Motor neuron (in vitro differentiated cells): ENCODE measurements at regions not wholly inside any gene's neighbourhood (a gene's known extent, or its start where the extent isn't known, plus 50 kb on each side); places are given as distances from the start of the nearest gene placed in this dataset.
"Not testable (repeated sequence)": the region's sequence is repeated elsewhere in the genome, so short reads cannot be mapped to it uniquely, and the experiment has no call there.

Experiments used
- ATAC-seq, 8 experiments: fragments of 200-7000 bp; cut with Tn5 transposase; replicated peaks in 6 of 8; 2 replicates each; pipeline ENCODE4 v1.8.0; 2021; ENCODE audit warnings: mild to moderate bottlenecking in 8 of 8, moderate library complexity in 8 of 8
- H3K27ac ChIP-seq, 2 donors: fragments of 250-450 bp; sonication (Bioruptor Pico); 2 replicates each; pipeline ENCODE4 v1.9.0; 2021; ENCODE audit warnings: antibody characterized with exemption in 2 of 2, mild to moderate bottlenecking in 2 of 2, moderate library complexity in 1 of 2
- H3K4me1 ChIP-seq, 2 donors: fragments of 250-450 bp; sonication (Bioruptor Pico); replicated peaks in 1 of 2; 2 replicates each; pipeline ENCODE4 v1.6.1; 2021; ENCODE audit warnings: antibody characterized with exemption in 2 of 2, mild to moderate bottlenecking in 2 of 2, moderate library complexity in 1 of 2
- H3K4me3 ChIP-seq, 5 donors: fragments of 250-450 bp; sonication (Bioruptor Pico); 2 replicates each; pipeline ENCODE4 v1.9.0; 2021; ENCODE audit warnings: antibody characterized with exemption in 5 of 5, mild to moderate bottlenecking in 5 of 5, moderate library complexity in 4 of 5
- WGBS, 10 experiments: fragments of 450-650 bp; shearing (Covaris generic); methylation state at CpG; one replicate each; pipeline ENCODE4 v1.0.0; 2022; 5-methylcytosine and 5-hydroxymethylcytosine counted together
- in situ Hi-C, 9 experiments: fragments of 400-800 bp; cut with MboI; loops; one replicate each; pipeline ENCODE4 v1.15.0; 2021; ENCODE audit warnings: low sequenced_read_pairs in 9 of 9, low pct_unique_long_range_greater_than_20kb in 2 of 9; ENCODE audit not compliant: unreplicated experiment in 9 of 9

GRCh38 chr14:37695866-37696265, 100.4 kb downstream of the TTC6 start:
- 43 to 100% (median 100%) methylated on average over 1 of the region's 1 CpG; no CpG with 5 or more reads in 2 of the 10 experiments for WGBS, 10 experiments
- in situ Hi-C loops: no loop called here
- H3K4me1 ChIP-seq: peaks cover 0 to 8% of the 10 kb centered on the region in 2 donors
- no peak overlapping the region for H3K4me3 ChIP-seq
- no peak overlapping the region for H3K27ac ChIP-seq
- ATAC-seq: no peak

GRCh38 chr14:37697489-37698121, 102.2 kb downstream of the TTC6 start:
- in situ Hi-C loops: no loop called here
- no peak overlapping the region for H3K27ac ChIP-seq
- H3K4me3 ChIP-seq: no peak overlapping the region
- peak in 3 of 8 experiments; percentile 26 to 63 (median 43) for ATAC-seq
- H3K4me1 ChIP-seq: peaks cover 0 to 8% of the 10 kb centered on the region in 2 donors

- peaks cover 0 to 8% of the 10 kb centered on the region in 2 donors for H3K4me1 ChIP-seq
- H3K27ac ChIP-seq: no peak overlapping the region
- peak in 1 of 8 experiments; percentile 48 for ATAC-seq
- whole genome bisulfite sequencing, 10 experiments: 20 to 100% (median 91%) methylated on average over 1 to 4 of the region's 4 CpGs; no CpG with 5 or more reads in 3 of the 10 experiments
- no peak overlapping the region for H3K4me3 ChIP-seq
- in situ Hi-C loops: no loop called here
Observed at GRCh38 chr14:37698840-37699777, 103.7 kb downstream of the TTC6 start.

- Histone ChIP-seq H3K4me1 (no peaks in the 10 kb centered on the region), H3K4me3 (no peak overlapping the region), H3K27ac (no peak overlapping the region)
- 0 to 86% (median 72%) methylated on average over 1 to 2 of the region's 2 CpGs; no CpG with 5 or more reads in 2 of the 10 experiments for WGBS, 10 experiments
- ATAC-seq: no peak
- in situ Hi-C loops: no loop called here
Observed at GRCh38 chr14:37707716-37708115, 112.3 kb downstream of the TTC6 start.

- no peak for ATAC-seq
- Histone ChIP-seq H3K4me1 (no peaks in the 10 kb centered on the region), H3K27ac (no peak overlapping the region), H3K4me3 (no peak overlapping the region)
- in situ Hi-C loops: no loop called here
- 9 to 92% (median 61%) methylated on average over 1 to 2 of the region's 2 CpGs; no CpG with 5 or more reads in 1 of the 10 experiments for WGBS, 10 experiments
Observed at GRCh38 chr14:37708481-37708880, 113.1 kb downstream of the TTC6 start.

- Histone ChIP-seq H3K4me3 (no peak overlapping the region), H3K4me1 (no peaks in the 10 kb centered on the region), H3K27ac (no peak overlapping the region)
- no peak for ATAC-seq
- in situ Hi-C loops: loop anchor here in 3 of 9 experiments (5.0 to 10.0 kb wide), 2 partner anchors 163 to 165 kb away; no protein-coding TSS in a partner anchor
- WGBS, 10 experiments: 43 to 100% (median 87%) methylated on average over 2 to 3 of the region's 3 CpGs
Observed at GRCh38 chr14:37709419-37710195, 114.2 kb downstream of the TTC6 start.

GRCh38 chr14:37711356-37711830, 116.0 kb downstream of the TTC6 start:
- WGBS, 10 experiments: 0 to 89% (median 40%) methylated on average over 1 of the region's 1 CpG; no CpG with 5 or more reads in 5 of the 10 experiments
- in situ Hi-C loops: loop anchor here in 3 of 9 experiments (5.0 to 10.0 kb wide), 2 partner anchors 161 to 163 kb away; no protein-coding TSS in a partner anchor
- Histone ChIP-seq H3K27ac (no peak overlapping the region), H3K4me1 (no peaks in the 10 kb centered on the region), H3K4me3 (no peak overlapping the region)
- ATAC-seq: peak in 2 of 8 experiments; percentile 20 to 75

GRCh38 chr14:37711831-37712475, 116.5 kb downstream of the TTC6 start:
- in situ Hi-C loops: loop anchor here in 3 of 9 experiments (5.0 to 10.0 kb wide), 2 partner anchors 160 to 163 kb away; no protein-coding TSS in a partner anchor
- no peaks in the 10 kb centered on the region for H3K4me1 ChIP-seq
- WGBS, 10 experiments: 67 to 100% (median 88%) methylated on average over 1 to 5 of the region's 5 CpGs
- no peak for ATAC-seq
- H3K27ac ChIP-seq: no peak overlapping the region
- no peak overlapping the region for H3K4me3 ChIP-seq

GRCh38 chr14:37712476-37712860, 117.0 kb downstream of the TTC6 start:
- H3K4me1 ChIP-seq, H3K4me3 ChIP-seq, ATAC-seq, H3K27ac ChIP-seq: not testable (repeated sequence)
- in situ Hi-C loops: loop anchor here in 3 of 9 experiments (5.0 to 10.0 kb wide), 2 partner anchors 160 to 162 kb away; no protein-coding TSS in a partner anchor
- 59 to 100% (median 90%) methylated on average over 1 to 3 of the region's 3 CpGs; no CpG with 5 or more reads in 3 of the 10 experiments for WGBS, 10 experiments

- Histone ChIP-seq H3K27ac (no peak overlapping the region), H3K4me3 (no peak overlapping the region), H3K4me1 (no peaks in the 10 kb centered on the region)
- ATAC-seq: no peak
- in situ Hi-C loops: loop anchor here in 3 of 9 experiments (5.0 to 10.0 kb wide), 2 partner anchors 159 to 162 kb away; no protein-coding TSS in a partner anchor
- whole genome bisulfite sequencing, 10 experiments: 67 to 100% (median 83%) methylated on average over 1 to 3 of the region's 3 CpGs; no CpG with 5 or more reads in 3 of the 10 experiments
Observed at GRCh38 chr14:37712976-37713431, 117.6 kb downstream of the TTC6 start.

- Histone ChIP-seq H3K4me1 (no peaks in the 10 kb centered on the region), H3K4me3 (no peak overlapping the region), H3K27ac (no peak overlapping the region)
- WGBS, 10 experiments: 38 to 100% (median 89%) methylated on average over 1 of the region's 1 CpG; no CpG with 5 or more reads in 2 of the 10 experiments
- no peak for ATAC-seq
- in situ Hi-C loops: no loop called here
Observed at GRCh38 chr14:37720131-37720530, 124.7 kb downstream of the TTC6 start.
